GM15510 (cell line): ENCODE measurements at regions not wholly inside any gene's neighbourhood (a gene's known extent, or its start where the extent isn't known, plus 50 kb on each side); places are given as distances from the start of the nearest gene placed in this dataset.
A peak's percentile ranks its signal among the peaks of the same experiment; 100 is the strongest.

ENCODE experiments used
- POLR2A ChIP-seq: IDR thresholded peaks from 3 replicates; pipeline ENCODE4 v1.6.1; 2011; ENCODE audit warnings: borderline replicate concordance; ENCODE audit not compliant: insufficient read length; ENCODE audit errors: extremely low read depth

DNA sequence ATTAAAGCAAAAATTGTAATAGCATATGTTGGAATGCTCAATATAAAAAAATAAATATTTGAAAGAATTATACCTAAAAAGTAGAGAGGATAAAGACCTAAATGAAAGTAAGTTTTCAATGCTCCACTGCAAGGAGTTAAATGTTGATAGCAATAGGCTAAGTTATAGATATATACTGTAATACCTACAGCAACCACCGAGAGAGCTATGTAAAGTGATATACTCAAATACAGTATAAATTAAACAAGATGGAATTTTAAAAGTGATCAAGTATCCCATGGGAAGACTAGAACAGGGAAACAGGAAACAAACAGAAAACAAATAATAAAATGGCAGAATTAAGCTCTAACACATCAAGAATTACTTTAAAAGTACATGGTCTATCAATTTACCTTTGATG, 73.9 kb downstream of the CASP3 start:
- TF ChIP-seq POLR2A = no peak

DNA sequence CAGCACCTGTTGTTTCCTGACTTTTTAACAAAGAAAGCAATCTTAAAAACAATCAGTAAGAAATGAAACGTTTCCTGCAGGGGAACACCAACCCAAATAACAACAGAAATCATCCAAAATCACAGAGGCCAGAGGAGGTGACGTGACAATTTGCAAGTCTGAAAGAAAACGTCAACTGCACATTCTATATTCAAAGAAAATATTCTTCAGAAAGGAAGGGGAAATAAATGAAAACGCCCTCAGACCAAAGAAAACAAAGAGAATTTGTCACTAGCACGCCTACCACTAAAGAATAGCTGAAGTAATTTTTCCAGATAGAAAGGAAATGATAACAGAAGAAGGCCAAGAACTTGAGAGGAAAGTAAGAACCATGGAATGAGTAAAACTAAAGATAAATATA, 74.4 kb downstream of the CASP3 start:
- no peak for TF ChIP-seq POLR2A

DNA sequence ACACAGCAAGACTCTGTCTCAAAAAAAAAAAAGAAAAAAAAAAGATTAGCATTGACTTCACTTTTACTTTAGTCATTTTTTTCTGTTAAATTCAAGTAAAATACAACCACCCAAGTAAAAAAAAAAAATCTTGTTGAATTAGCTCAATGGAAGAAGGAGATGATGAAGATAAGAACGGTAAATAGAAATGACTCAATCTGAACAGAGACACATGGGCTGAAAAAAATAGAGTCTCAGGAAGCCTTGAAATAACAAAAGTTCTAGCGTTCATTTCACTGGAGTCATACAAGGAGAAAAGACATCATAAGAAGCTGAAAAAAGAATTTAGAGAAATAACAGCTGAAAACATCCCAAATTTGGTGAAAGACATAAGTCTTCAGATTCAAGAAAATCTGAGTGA, 75.5 kb downstream of the CASP3 start:
- TF ChIP-seq POLR2A = no peak

- no peak for TF ChIP-seq POLR2A
Measured at GRCh38 chr4:184568770-184569169, 80.5 kb downstream of the CASP3 start.

DNA sequence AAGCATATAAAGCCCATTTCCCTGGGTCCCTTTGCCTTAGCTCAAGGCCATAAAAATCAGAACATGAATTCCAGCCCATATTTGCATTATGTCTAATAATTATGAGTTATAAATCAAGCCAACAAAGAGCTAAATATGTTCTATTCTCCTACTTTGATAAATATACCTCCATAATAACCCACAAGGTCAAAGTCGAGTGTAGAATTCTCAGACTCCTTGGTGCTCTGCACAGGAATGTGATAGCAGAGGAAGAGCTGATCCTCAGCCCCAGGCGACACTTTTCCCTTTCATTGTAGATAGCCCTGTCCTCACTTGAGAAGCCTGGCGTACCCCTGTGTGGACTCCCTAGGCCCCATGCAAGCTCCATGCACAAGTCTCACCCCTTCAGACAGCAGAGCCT, 85.6 kb downstream of the CASP3 start:
- no peak for TF ChIP-seq POLR2A

- TF ChIP-seq POLR2A = no peak
Measured at GRCh38 chr4:184558996-184559395, 84.6 kb upstream of the IRF2 start.

- TF ChIP-seq POLR2A = no peak
Measured at GRCh38 chr4:184553891-184554290, 79.5 kb upstream of the IRF2 start.

GRCh38 chr4:184550476-184550875, 76.1 kb upstream of the IRF2 start:
- no peak for TF ChIP-seq POLR2A

DNA sequence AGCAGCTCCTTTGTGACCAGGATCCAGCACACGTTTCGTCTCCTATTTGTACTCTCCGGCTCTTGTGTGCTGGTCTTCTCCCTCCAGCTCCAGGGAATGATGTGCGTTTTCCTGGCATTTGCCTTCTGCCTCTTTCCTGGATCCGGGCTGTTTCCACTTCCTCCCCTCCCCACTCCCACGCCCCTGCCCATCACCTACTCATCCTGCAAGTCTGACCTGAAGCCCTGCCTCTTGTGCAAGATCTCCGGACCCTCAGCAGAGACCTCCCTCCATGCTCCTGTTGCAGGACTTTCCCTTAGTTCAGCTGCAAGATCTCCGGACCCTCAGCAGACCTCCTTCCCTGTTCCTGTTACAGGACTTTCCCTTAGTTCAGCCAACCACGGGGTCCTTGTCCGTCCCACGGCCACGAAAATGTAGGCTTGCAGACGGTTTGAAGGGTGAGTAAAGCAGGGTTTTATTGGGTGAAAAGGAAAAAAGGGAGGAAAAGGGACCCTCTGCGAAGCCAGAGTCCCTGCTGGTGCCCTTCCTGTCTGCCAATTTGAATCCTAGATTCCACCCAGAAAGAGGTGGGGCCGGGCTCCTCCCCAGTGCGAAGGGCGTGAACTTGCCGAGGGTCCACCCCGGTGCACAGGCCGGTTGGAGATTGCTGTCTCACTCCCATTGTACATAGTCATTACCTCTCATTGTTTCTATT, 74.4 kb upstream of the IRF2 start:
- no peak for TF ChIP-seq POLR2A

DNA sequence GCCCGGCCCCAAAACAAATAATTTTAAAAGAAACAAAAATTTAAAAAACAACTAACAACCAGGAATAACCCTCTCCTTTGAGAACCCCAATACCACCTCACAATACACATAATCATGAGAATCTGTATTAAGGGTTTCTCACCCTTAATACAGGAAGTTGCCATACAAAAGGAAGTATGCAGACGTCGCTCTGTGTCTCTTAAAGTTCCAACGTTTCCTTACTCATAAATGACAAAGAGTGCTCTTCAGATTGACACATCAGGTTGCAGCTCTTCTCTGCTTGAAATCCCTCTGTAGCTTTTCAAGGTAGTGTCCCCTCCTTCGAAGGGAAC, 73.9 kb upstream of the IRF2 start:
- no peak for TF ChIP-seq POLR2A

- TF ChIP-seq POLR2A = no peak
Measured at GRCh38 chr4:184544788-184545409, 70.5 kb upstream of the IRF2 start.

- TF ChIP-seq POLR2A = no peak
Measured at GRCh38 chr4:184541907-184542306, 67.6 kb upstream of the IRF2 start.

GRCh38 chr4:184540307-184540706, 66.0 kb upstream of the IRF2 start:
- no peak for TF ChIP-seq POLR2A

- TF ChIP-seq POLR2A = no peak
Measured at GRCh38 chr4:184538023-184538599, 63.8 kb upstream of the IRF2 start.

GRCh38 chr4:184537269-184538022, 63.1 kb upstream of the IRF2 start:
- TF ChIP-seq POLR2A = peak; percentile 68

DNA sequence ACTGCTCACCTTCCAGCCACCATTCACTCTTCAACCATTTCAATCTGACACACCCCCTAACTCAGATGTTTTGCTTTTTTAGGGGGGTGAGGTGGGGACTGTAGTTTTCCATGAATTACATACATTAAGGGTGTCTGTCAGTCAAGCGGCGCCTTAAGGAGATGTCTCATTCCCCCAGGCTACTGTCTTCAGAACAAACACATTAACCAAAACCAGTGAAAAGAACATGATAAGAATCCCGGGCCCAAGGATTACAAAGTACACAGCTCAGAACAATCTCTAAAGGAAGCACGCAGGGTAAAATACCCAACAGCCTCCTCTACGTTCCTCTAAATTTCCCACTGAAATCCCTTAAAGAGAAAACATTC, 62.5 kb upstream of the IRF2 start:
- no peak for TF ChIP-seq POLR2A

GRCh38 chr4:184536065-184536880, 61.9 kb upstream of the IRF2 start:
- no peak for TF ChIP-seq POLR2A
